Suprapubic skin (tissue), 4 donors: ENCODE measurements at regions not wholly inside any gene's neighbourhood (a gene's known extent, or its start where the extent isn't known, plus 50 kb on each side); places are given as distances from the start of the nearest gene placed in this dataset.
"Not testable (repeated sequence)": the region's sequence is repeated elsewhere in the genome, so short reads cannot be mapped to it uniquely, and the experiment has no call there.

Experiments
- DNase-seq, 2 donors: peaks; one replicate each; pipeline ENCODE4 v3.0.0-alpha.2; 2019; ENCODE audit warnings: low spot score in 2 of 2
- H3K27ac ChIP-seq: fragments of 200-600 bp; sonication (generic); one replicate; pipeline ENCODE4 v1.5.1; 2019
- H3K27me3 ChIP-seq: fragments of 200-600 bp; sonication (generic); one replicate; pipeline ENCODE4 v1.5.1; 2019
- H3K36me3 ChIP-seq: fragments of 200-600 bp; sonication (generic); one replicate; pipeline ENCODE4 v1.5.1; 2019
- H3K4me1 ChIP-seq: fragments of 200-600 bp; sonication (generic); one replicate; pipeline ENCODE4 v1.5.1; 2019
- H3K4me3 ChIP-seq: fragments of 200-600 bp; sonication (generic); one replicate; pipeline ENCODE4 v1.5.1; 2019; ENCODE audit warnings: mild to moderate bottlenecking
- H3K9me3 ChIP-seq: fragments of 200-600 bp; sonication (generic); one replicate; pipeline ENCODE4 v1.5.1; 2019
- EP300 ChIP-seq: sonication (generic); formaldehyde crosslinking; IDR thresholded peaks from one replicate; pipeline ENCODE4 v1.6.1; 2017; ENCODE audit warnings: antibody characterized with exemption
- POLR2A ChIP-seq, 2 donors: fragments of 450-650 bp; IDR thresholded peaks; one replicate each; pipeline ENCODE4 v1.6.1; 2017; ENCODE audit warnings: antibody characterized with exemption in 2 of 2, mild to moderate bottlenecking in 2 of 2, moderate library complexity in 2 of 2
- POLR2AphosphoS5 ChIP-seq, 3 donors: sonication (generic); formaldehyde crosslinking; IDR thresholded peaks; one replicate each; pipeline ENCODE4 v1.6.1; 2017; ENCODE audit warnings: antibody characterized with exemption in 3 of 3
- WGBS: methylation state at CpG from one replicate; pipeline ENCODE4 v1.1.5; 2018; 5-methylcytosine and 5-hydroxymethylcytosine counted together
- TF ChIP-seq, protein P1 (sequence below), 2 donors: fragments of 200-600 bp in 1 of 2; fragments of 450-650 bp in 1 of 2; sonication (generic) in 1 of 2; IDR thresholded peaks; one replicate each; pipeline ENCODE4 v1.5.1; 2016 to 2019; ENCODE audit warnings: antibody characterized with exemption in 2 of 2, mild to moderate bottlenecking in 1 of 2, moderate library complexity in 1 of 2

DNA sequence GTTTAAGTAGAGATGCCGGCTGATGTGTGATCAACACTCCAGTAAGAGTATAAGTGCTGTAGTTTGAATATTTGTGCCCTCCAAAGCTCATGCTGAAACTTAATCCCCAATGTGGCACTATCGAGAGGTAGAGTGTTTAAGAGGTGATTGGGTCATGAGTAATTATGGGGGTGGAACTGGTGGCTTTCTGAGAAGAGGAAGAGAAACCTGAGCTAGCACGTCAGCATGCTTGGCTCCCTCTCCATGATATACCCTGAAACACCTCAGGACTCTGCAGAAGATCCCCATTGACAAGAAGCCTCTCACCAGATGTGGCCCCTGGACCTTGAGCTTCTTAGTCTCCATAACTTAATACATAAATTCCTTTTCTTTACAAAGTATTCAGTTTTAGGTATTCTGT is 584.8 kb downstream of the TSN start:
- 61% methylated on average over 3 of the region's 3 CpGs for WGBS
- no peak for DNase-seq
- H3K27me3 ChIP-seq: no peaks in the 10 kb centered on the region
- H3K4me1 ChIP-seq: no peaks in the 10 kb centered on the region
- no peak overlapping the region for H3K4me3 ChIP-seq
- H3K9me3 ChIP-seq: no peaks in the 10 kb centered on the region
- no peak overlapping the region for H3K27ac ChIP-seq
- no peaks in the 10 kb centered on the region for H3K36me3 ChIP-seq
- TF ChIP-seq, protein P1, sequence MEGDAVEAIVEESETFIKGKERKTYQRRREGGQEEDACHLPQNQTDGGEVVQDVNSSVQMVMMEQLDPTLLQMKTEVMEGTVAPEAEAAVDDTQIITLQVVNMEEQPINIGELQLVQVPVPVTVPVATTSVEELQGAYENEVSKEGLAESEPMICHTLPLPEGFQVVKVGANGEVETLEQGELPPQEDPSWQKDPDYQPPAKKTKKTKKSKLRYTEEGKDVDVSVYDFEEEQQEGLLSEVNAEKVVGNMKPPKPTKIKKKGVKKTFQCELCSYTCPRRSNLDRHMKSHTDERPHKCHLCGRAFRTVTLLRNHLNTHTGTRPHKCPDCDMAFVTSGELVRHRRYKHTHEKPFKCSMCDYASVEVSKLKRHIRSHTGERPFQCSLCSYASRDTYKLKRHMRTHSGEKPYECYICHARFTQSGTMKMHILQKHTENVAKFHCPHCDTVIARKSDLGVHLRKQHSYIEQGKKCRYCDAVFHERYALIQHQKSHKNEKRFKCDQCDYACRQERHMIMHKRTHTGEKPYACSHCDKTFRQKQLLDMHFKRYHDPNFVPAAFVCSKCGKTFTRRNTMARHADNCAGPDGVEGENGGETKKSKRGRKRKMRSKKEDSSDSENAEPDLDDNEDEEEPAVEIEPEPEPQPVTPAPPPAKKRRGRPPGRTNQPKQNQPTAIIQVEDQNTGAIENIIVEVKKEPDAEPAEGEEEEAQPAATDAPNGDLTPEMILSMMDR (IDR thresholded peaks at IDR 0.05): no peak
- TF ChIP-seq EP300: no peak

DNA sequence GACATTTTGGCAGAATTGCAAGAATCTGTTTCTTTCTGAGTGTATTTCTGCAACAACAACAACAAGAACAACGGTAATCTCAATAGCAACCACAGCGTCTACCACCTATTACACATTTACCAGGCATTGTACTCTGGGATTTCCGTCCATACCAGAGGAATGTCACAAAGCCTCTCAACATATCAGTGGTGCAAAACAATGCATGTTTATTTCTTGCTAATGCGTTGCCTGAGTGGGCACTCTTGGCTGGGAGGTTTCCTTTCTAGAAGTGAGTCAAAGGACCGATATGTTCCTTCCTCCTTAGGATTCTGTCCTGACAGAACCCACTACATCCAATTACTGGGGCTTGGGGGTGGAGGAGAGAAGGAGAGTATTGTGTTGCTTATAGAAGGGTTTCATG is 585.6 kb downstream of the TSN start:
- no peak for DNase-seq
- no peaks in the 10 kb centered on the region for H3K4me1 ChIP-seq
- no peaks in the 10 kb centered on the region for H3K9me3 ChIP-seq
- no peak overlapping the region for H3K27ac ChIP-seq
- TF ChIP-seq EP300: no peak
- TF ChIP-seq POLR2A (IDR thresholded peaks at IDR 0.05): no peak
- TF ChIP-seq POLR2AphosphoS5 (IDR thresholded peaks at IDR 0.05): no peak
- TF ChIP-seq, protein P1 (IDR thresholded peaks at IDR 0.05): no peak
- H3K36me3 ChIP-seq: no peaks in the 10 kb centered on the region
- H3K4me3 ChIP-seq: no peak overlapping the region
- WGBS: 88% methylated on average over 5 of the region's 5 CpGs
- H3K27me3 ChIP-seq: no peaks in the 10 kb centered on the region

DNA sequence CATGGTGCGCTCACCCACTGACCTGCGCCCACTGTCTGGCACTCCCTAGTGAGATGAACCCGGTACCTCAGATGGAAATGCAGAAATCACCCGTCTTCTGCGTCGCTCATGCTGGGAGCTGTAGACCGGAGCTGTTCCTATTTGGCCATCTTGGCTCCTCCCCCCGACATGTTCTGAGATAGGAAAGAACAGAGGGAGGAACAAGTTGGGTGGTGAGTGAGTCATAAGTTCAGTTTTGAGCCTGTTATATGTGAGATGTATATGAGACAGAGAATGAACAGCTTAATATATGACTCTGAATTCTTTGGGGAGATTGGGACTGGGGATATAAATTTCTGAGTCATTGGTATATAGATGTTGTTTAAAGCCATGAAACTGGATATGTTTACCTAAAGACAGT is 596.7 kb downstream of the TSN start:
- H3K27ac ChIP-seq, H3K36me3 ChIP-seq, H3K4me1 ChIP-seq, H3K9me3 ChIP-seq, H3K4me3 ChIP-seq, H3K27me3 ChIP-seq, DNase-seq: not testable (repeated sequence)
- WGBS: 88% methylated on average over 8 of the region's 8 CpGs

DNA sequence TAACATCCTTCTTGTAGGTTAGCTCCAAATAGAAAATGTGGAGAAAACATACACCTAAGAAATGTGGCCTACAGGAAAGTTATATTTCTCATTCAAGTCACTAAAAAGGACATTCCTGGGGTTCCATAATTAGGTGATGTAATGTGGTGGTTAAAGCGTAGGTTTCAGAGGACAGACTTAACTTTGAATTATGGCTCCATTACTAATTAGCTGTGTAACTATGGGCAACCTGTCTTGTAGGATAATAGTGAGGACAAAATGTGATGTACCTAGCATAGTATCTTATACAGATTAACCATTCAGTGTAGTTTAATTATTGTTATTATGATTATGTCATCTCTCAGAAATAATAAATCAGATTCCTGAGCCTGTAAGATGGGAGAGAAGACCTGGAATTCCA is 602.5 kb downstream of the TSN start:
- TF ChIP-seq, protein P1 (IDR thresholded peaks at IDR 0.05): no peak
- TF ChIP-seq POLR2AphosphoS5 (IDR thresholded peaks at IDR 0.05) (no peak), EP300 (no peak), POLR2A (IDR thresholded peaks at IDR 0.05) (no peak)
- Histone ChIP-seq H3K27me3 (no peaks in the 10 kb centered on the region), H3K4me3 (no peak overlapping the region), H3K9me3 (no peaks in the 10 kb centered on the region), H3K36me3 (no peaks in the 10 kb centered on the region), H3K27ac (no peak overlapping the region), H3K4me1 (no peaks in the 10 kb centered on the region)
- WGBS: 83% methylated on average over 1 of the region's 1 CpG
- DNase-seq: no peak

DNA sequence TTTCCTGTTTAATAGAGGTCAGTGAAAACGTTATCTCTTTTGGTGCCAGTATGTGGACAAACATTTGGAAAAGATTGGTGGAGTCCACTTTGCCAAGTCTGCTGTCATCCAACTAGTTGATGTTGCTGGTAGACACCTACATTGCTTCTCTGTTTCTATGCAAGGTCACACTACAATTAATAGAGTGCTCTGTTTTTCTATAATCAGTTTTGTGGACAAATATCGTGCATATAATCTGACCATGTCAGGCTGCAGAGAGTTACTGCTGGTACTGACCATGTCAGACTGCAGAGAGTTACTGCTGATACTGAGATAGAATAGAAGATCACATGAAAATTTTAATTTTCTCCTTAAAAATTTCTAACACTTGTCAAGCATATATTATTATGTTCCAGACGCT is 603.3 kb downstream of the TSN start:
- no peaks in the 10 kb centered on the region for H3K36me3 ChIP-seq
- H3K27ac ChIP-seq: no peak overlapping the region
- no peak overlapping the region for H3K4me3 ChIP-seq
- H3K27me3 ChIP-seq: no peaks in the 10 kb centered on the region
- H3K4me1 ChIP-seq: no peaks in the 10 kb centered on the region
- WGBS: 71% methylated on average over 3 of the region's 3 CpGs
- DNase-seq: no peak
- no peak for TF ChIP-seq EP300
- no peak for TF ChIP-seq POLR2A (IDR thresholded peaks at IDR 0.05)
- TF ChIP-seq POLR2AphosphoS5 (IDR thresholded peaks at IDR 0.05): no peak
- TF ChIP-seq, protein P1 (IDR thresholded peaks at IDR 0.05): no peak
- no peaks in the 10 kb centered on the region for H3K9me3 ChIP-seq

DNA sequence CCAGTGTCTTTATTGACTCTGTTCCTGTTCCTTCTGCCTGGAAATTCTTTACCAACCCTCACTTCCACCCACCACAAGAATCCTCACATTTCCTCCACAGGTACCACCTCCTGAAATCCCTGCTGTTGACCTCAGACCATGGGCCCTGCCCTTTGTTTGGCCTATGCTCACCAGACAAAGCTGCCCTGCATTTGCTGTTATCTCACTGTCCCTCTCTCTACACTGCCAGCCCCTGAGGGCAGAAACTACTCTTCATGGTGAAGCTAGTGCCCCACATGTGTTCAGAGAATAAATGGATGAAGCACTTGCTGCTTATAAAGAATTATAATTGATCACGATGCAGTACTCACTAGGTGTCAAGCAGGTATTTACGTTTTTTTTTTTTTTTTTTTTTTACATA is 608.4 kb downstream of the TSN start:
- WGBS: 87% methylated on average over 2 of the region's 2 CpGs
- Histone ChIP-seq H3K4me3 (no peak overlapping the region), H3K36me3 (no peaks in the 10 kb centered on the region), H3K4me1 (no peaks in the 10 kb centered on the region), H3K27ac (no peak overlapping the region), H3K9me3 (no peaks in the 10 kb centered on the region), H3K27me3 (no peaks in the 10 kb centered on the region)
- no peak for TF ChIP-seq EP300
- DNase-seq: no peak
